MM.1S (cell line): ENCODE measurements at regions not wholly inside any gene's neighbourhood (a gene's known extent, or its start where the extent isn't known, plus 50 kb on each side); places are given as distances from the start of the nearest gene placed in this dataset.

Source experiments
- EZH2 ChIP-seq: fragments of 300-600 bp; sonication (generic); optimal IDR thresholded peaks from 2 replicates; pipeline ENCODE3; 2017; ENCODE audit warnings: low read depth, mild to moderate bottlenecking, antibody characterized with exemption, low read length, mixed read lengths
- TF ChIP-seq, protein P1 (sequence below): fragments of 300-600 bp; sonication (generic); IDR thresholded peaks from 2 replicates; pipeline ENCODE4 v1.5.1; 2016; ENCODE audit warnings: antibody characterized with exemption, low read length, mixed read lengths

DNA sequence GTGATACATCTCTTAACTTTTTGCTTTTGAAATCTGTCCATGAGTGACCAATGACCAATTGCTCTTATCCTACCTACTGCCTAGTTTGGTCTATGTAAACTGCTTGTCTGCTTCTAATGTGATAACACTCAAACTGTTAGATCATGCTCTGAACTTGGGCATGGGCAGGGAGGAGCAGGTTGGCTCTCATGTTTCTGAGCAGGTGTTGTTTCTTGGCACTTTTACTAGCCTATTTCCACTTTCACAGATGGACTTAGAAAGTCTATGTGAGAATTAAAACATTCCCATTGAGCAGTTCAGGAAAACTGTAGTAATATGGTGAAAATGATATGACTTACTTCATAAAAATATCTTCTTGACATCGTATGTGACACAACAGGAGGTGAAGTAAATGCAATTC lies 538.4 kb downstream of the HACE1 start:
- TF ChIP-seq, protein P1, sequence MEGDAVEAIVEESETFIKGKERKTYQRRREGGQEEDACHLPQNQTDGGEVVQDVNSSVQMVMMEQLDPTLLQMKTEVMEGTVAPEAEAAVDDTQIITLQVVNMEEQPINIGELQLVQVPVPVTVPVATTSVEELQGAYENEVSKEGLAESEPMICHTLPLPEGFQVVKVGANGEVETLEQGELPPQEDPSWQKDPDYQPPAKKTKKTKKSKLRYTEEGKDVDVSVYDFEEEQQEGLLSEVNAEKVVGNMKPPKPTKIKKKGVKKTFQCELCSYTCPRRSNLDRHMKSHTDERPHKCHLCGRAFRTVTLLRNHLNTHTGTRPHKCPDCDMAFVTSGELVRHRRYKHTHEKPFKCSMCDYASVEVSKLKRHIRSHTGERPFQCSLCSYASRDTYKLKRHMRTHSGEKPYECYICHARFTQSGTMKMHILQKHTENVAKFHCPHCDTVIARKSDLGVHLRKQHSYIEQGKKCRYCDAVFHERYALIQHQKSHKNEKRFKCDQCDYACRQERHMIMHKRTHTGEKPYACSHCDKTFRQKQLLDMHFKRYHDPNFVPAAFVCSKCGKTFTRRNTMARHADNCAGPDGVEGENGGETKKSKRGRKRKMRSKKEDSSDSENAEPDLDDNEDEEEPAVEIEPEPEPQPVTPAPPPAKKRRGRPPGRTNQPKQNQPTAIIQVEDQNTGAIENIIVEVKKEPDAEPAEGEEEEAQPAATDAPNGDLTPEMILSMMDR = no peak
- TF ChIP-seq EZH2 = no peak
